H1 (cell line): ENCODE measurements at regions not wholly inside any gene's neighbourhood (a gene's known extent, or its start where the extent isn't known, plus 50 kb on each side); places are given as distances from the start of the nearest gene placed in this dataset.

Experiments used
- CTCF ChIA-PET: fragments of 300-600 bp; sonication (Branson Sonifier 250); formaldehyde crosslinking; loops from one replicate; lab custom pipeline; 2021; ENCODE audit not compliant: partially characterized antibody; lab: Charles Lee
- POLR2A ChIA-PET: fragments of 300-600 bp; sonication (Branson Sonifier 250); formaldehyde crosslinking; loops from one replicate; lab custom pipeline; 2021; ENCODE audit warnings: inconsistent platforms; ENCODE audit not compliant: partially characterized antibody; lab: Charles Lee
- DNase-seq, 2 experiments: peaks; one replicate each; pipeline versions ENCODE4 v3.0.0 to v3.0.0-alpha.2; 2010 to 2022; ENCODE audit warnings: low spot score in 2 of 2, low read depth in 1 of 2, mixed read lengths in 1 of 2
- FAIRE-seq: peaks from 2 replicates; lab custom pipeline; 2011; peaks lifted over from hg19 to GRCh38; lab: Jason Lieb, UNC
- H2AFZ ChIP-seq: 2 replicates; pipeline ENCODE4 v1.8.1; 2012; ENCODE audit warnings: low read length, inconsistent platforms
- H2AK5ac ChIP-seq: 2 replicates; pipeline ENCODE4 v1.6.1; 2013; ENCODE audit warnings: low read depth, low read length
- H2BK120ac ChIP-seq: replicated peaks from 2 replicates; pipeline ENCODE3; 2013; ENCODE audit warnings: low read depth, low read length, inconsistent platforms
- H2BK12ac ChIP-seq: 2 replicates; pipeline ENCODE4 v1.6.1; 2013; ENCODE audit warnings: low read depth, low read length
- H2BK15ac ChIP-seq: 2 replicates; pipeline ENCODE4 v1.6.1; 2013; ENCODE audit warnings: low read length
- H2BK20ac ChIP-seq: 2 replicates; pipeline ENCODE4 v1.6.1; 2013; ENCODE audit warnings: low read length
- H2BK5ac ChIP-seq: 2 replicates; pipeline ENCODE4 v1.6.1; 2013; ENCODE audit warnings: low read depth, low read length
- H3K14ac ChIP-seq: 2 replicates; pipeline ENCODE4 v1.6.1; 2013; ENCODE audit warnings: inconsistent platforms; ENCODE audit not compliant: insufficient read length
- H3K18ac ChIP-seq: 2 replicates; pipeline ENCODE4 v1.6.1; 2013; ENCODE audit warnings: low read length; ENCODE audit errors: extremely low read depth
- H3K23ac ChIP-seq: 2 replicates; pipeline ENCODE4 v1.6.1; 2013; ENCODE audit warnings: inconsistent platforms; ENCODE audit not compliant: insufficient read length
- H3K23me2 ChIP-seq: 2 replicates; pipeline ENCODE4 v1.6.1; 2013; ENCODE audit warnings: low read depth, low read length
- H3K27ac ChIP-seq: 2 replicates; pipeline ENCODE4 v1.6.1; 2011; ENCODE audit warnings: low read depth, low read length, inconsistent platforms
- H3K27me3 ChIP-seq, 4 experiments: replicated peaks in 1 of 4; 1 replicate in 1 of 4; 2 replicates in 3 of 4; pipeline versions ENCODE4 v1.6.1 to v1.8.1; 2011 to 2013; ENCODE audit warnings: low read length in 3 of 4, mild to moderate bottlenecking in 3 of 4, inconsistent platforms in 2 of 4, mixed read lengths in 2 of 4, moderate library complexity in 1 of 4; ENCODE audit not compliant: control insufficient read depth in 3 of 4, insufficient read depth in 3 of 4; ENCODE audit errors: extremely low read depth in 1 of 4
- H3K36me3 ChIP-seq, 4 experiments: 2 replicates each; pipeline versions ENCODE4 v1.6.1 to v1.8.1; 2011 to 2013; ENCODE audit warnings: mild to moderate bottlenecking in 4 of 4, low read length in 3 of 4, moderate library complexity in 2 of 4, control low read depth in 1 of 4, inconsistent platforms in 1 of 4; ENCODE audit not compliant: insufficient read depth in 4 of 4, control insufficient read depth in 2 of 4
- H3K4ac ChIP-seq: replicated peaks from 2 replicates; pipeline ENCODE3; 2013; ENCODE audit warnings: low read length, low read depth, mixed read lengths, inconsistent platforms; ENCODE audit not compliant: insufficient read length
- H3K4me1 ChIP-seq, 4 experiments: replicated peaks in 1 of 4; 1 replicate in 1 of 4; 2 replicates in 3 of 4; pipeline versions ENCODE4 v1.6.1 to v1.8.1; 2011 to 2013; ENCODE audit warnings: low read length in 3 of 4, inconsistent platforms in 2 of 4, mixed read lengths in 1 of 4; ENCODE audit not compliant: insufficient read depth in 4 of 4, control insufficient read depth in 3 of 4
- H3K4me2 ChIP-seq, 2 experiments: 2 replicates each; pipeline versions ENCODE4 v1.6.1 to v1.8.1; 2011 to 2013; ENCODE audit warnings: low read depth in 2 of 2, low read length in 2 of 2, control low read depth in 1 of 2, inconsistent platforms in 1 of 2, mild to moderate bottlenecking in 1 of 2; ENCODE audit not compliant: insufficient read depth in 1 of 2
- H3K4me3 ChIP-seq, 4 experiments: fragments of 200-600, 300-600 bp in 1 of 4; sonication (generic), shearing (Covaris generic), sonication (Bioruptor Twin) in 1 of 4; 2 replicates each; pipeline versions ENCODE4 v1.5.1 to v1.8.1; 2011 to 2016; ENCODE audit warnings: low read length in 4 of 4, low read depth in 3 of 4, control low read depth in 2 of 4, inconsistent platforms in 2 of 4, mild to moderate bottlenecking in 2 of 4, mixed read lengths in 1 of 4, moderate library complexity in 1 of 4; ENCODE audit not compliant: insufficient read depth in 2 of 4; ENCODE audit errors: extremely low read depth in 1 of 4
- H3K56ac ChIP-seq: replicated peaks from 2 replicates; pipeline ENCODE3; 2013; ENCODE audit warnings: low read depth, mild to moderate bottlenecking, mixed read lengths, low read length, inconsistent platforms; ENCODE audit not compliant: insufficient read length
- H3K79me1 ChIP-seq: 2 replicates; pipeline ENCODE4 v1.6.1; 2013; ENCODE audit warnings: low read depth, low read length, control low read depth
- H3K79me2 ChIP-seq, 2 experiments: 2 replicates each; pipeline versions ENCODE4 v1.6.1 to v1.8.1; 2012 to 2013; ENCODE audit warnings: low read length in 2 of 2, mild to moderate bottlenecking in 2 of 2, inconsistent platforms in 1 of 2; ENCODE audit not compliant: insufficient read depth in 2 of 2, control insufficient read depth in 1 of 2
- H3K9ac ChIP-seq, 4 experiments: replicated peaks in 1 of 4; 1 replicate in 1 of 4; 2 replicates in 3 of 4; pipeline versions ENCODE4 v1.6.1 to v1.8.1; 2011 to 2013; ENCODE audit warnings: low read depth in 3 of 4, low read length in 3 of 4, control low read depth in 2 of 4, mild to moderate bottlenecking in 2 of 4, moderate library complexity in 2 of 4, inconsistent platforms in 1 of 4; ENCODE audit errors: extremely low read depth in 1 of 4
- H3K9me3 ChIP-seq, 2 experiments: 2 replicates each; pipeline versions ENCODE4 v1.6.1 to v1.8.1; 2012 to 2013; ENCODE audit warnings: mild to moderate bottlenecking in 2 of 2, moderate library complexity in 2 of 2, control low read depth in 1 of 2, inconsistent platforms in 1 of 2, low read depth in 1 of 2, low read length in 1 of 2, mixed read lengths in 1 of 2; ENCODE audit not compliant: insufficient read depth in 2 of 2
- H4K20me1 ChIP-seq, 2 experiments: replicated peaks in 1 of 2; 2 replicates each; pipeline versions ENCODE3 to v1.8.1; 2011 to 2013; ENCODE audit warnings: inconsistent platforms in 2 of 2, low read length in 2 of 2, mild to moderate bottlenecking in 1 of 2; ENCODE audit not compliant: insufficient read depth in 2 of 2, control insufficient read depth in 1 of 2
- H4K5ac ChIP-seq: 2 replicates; pipeline ENCODE4 v1.6.1; 2013; ENCODE audit warnings: low read length, low read depth, mixed read lengths, inconsistent platforms; ENCODE audit not compliant: insufficient read length
- H4K8ac ChIP-seq: 2 replicates; pipeline ENCODE4 v1.8.0; 2013; ENCODE audit warnings: mild to moderate bottlenecking, moderate library complexity, low read length, inconsistent platforms; ENCODE audit not compliant: insufficient read depth; ENCODE audit errors: extremely low read depth
- H4K91ac ChIP-seq: replicated peaks from 2 replicates; pipeline ENCODE3; 2013; ENCODE audit warnings: low read length, mixed read lengths, inconsistent platforms; ENCODE audit not compliant: insufficient read length
- ATF3 ChIP-seq: IDR thresholded peaks from 2 replicates; pipeline ENCODE4 v1.6.1; 2011; ENCODE audit warnings: low read depth, mild to moderate bottlenecking, low read length; ENCODE audit not compliant: insufficient read depth
- CBX5 ChIP-seq: fragments of 300-800, 300-1000 bp; sonication (generic); IDR thresholded peaks from 2 replicates; pipeline ENCODE4 v1.7.1; 2016; ENCODE audit warnings: antibody characterized with exemption, low read length, low read depth
- CTCF ChIP-seq, 3 experiments: IDR thresholded peaks; 1 replicate in 2 of 3; 2 replicates in 1 of 3; pipeline versions ENCODE4 v1.5.1 to v1.6.1; 2011; ENCODE audit warnings: low read length in 3 of 3, mild to moderate bottlenecking in 3 of 3, inconsistent platforms in 2 of 3, low read depth in 1 of 3, moderate library complexity in 1 of 3; ENCODE audit not compliant: insufficient read depth in 1 of 3; ENCODE audit errors: control extremely low read depth in 1 of 3
- KDM1A ChIP-seq: fragments of 200-600, 300-600 bp; sonication (generic); IDR thresholded peaks from 2 replicates; pipeline ENCODE4 v1.7.1; 2016; ENCODE audit warnings: mild to moderate bottlenecking, low read length, borderline replicate concordance
- NANOG ChIP-seq: IDR thresholded peaks from 2 replicates; pipeline ENCODE4 v1.6.1; 2011; ENCODE audit warnings: low read length, low read depth, mild to moderate bottlenecking, inconsistent platforms; ENCODE audit not compliant: insufficient read depth, poor library complexity, severe bottlenecking
- POLR2A ChIP-seq, 2 experiments: IDR thresholded peaks; 1 replicate in 1 of 2; 2 replicates in 1 of 2; pipeline ENCODE4 v1.6.1; 2011; ENCODE audit warnings: low read depth in 2 of 2, low read length in 2 of 2, mild to moderate bottlenecking in 2 of 2; ENCODE audit errors: control extremely low read depth in 1 of 2
- RXRA ChIP-seq: IDR thresholded peaks from 2 replicates; pipeline ENCODE4 v1.6.1; 2011; ENCODE audit warnings: low read depth, mild to moderate bottlenecking, low read length, moderate library complexity; ENCODE audit not compliant: insufficient read depth
- SAP30 ChIP-seq: fragments of 300-600 bp; sonication (generic); IDR thresholded peaks from 2 replicates; pipeline ENCODE4 v1.7.1; 2012; ENCODE audit warnings: low read length, moderate library complexity, mild to moderate bottlenecking, inconsistent platforms; ENCODE audit not compliant: insufficient read depth, insufficient replicate concordance
- TBP ChIP-seq: IDR thresholded peaks from 2 replicates; pipeline ENCODE4 v1.6.1; 2011; ENCODE audit warnings: low read depth, low read length, improper control_type of control experiment
- ZNF274 ChIP-seq: IDR thresholded peaks from 2 replicates; pipeline ENCODE4 v1.7.0; 2012; ENCODE audit warnings: low read length, borderline replicate concordance; ENCODE audit errors: extremely low read depth
- WGBS, 2 experiments: shearing (Covaris generic) in 1 of 2; methylation state at CpG; one replicate each; pipeline versions ENCODE4 v1.1.6 to v1.1.7; 2013 to 2015; ENCODE audit warnings: low lambda C conversion rate in 2 of 2, mixed read lengths in 2 of 2, inconsistent platforms in 1 of 2, low coverage in 1 of 2, missing lambda C conversion rate in 1 of 2; ENCODE audit not compliant: insufficient replicate concordance in 2 of 2, insufficient coverage in 1 of 2, insufficient read length in 1 of 2; ENCODE audit errors: extremely low coverage in 1 of 2, missing lambda C conversion rate in 1 of 2; 5-methylcytosine and 5-hydroxymethylcytosine counted together

GRCh38 chr21:38888991-38889561, 83.3 kb downstream of the ETS2 start:
- H2AFZ ChIP-seq = no peak overlapping the region
- 71% methylated on average over 2 of the region's 2 CpGs; no CpG with 5 or more reads in 1 of the 2 experiments for WGBS, 2 experiments
- ChIA-PET POLR2A (no interaction called here), CTCF (interaction anchor here (1.0 kb wide), 1 partner anchor 10 kb away, joined by 3 read pairs; no protein-coding TSS in a partner anchor)
- no peak overlapping the region for H3K9ac ChIP-seq
- no peaks in the 10 kb centered on the region for H3K79me2 ChIP-seq
- no peak overlapping the region for H2BK5ac ChIP-seq
- DNase-seq (no peak), FAIRE-seq (no peak)
- no peaks in the 10 kb centered on the region for H3K4me1 ChIP-seq
- H3K56ac ChIP-seq = no peak overlapping the region
- no peak overlapping the region for H3K4me2 ChIP-seq
- no peak overlapping the region for H3K14ac ChIP-seq
- H4K8ac ChIP-seq = no peak overlapping the region
- TF ChIP-seq RXRA (no peak), ZNF274 (no peak), TBP (no peak), KDM1A (no peak), CTCF (IDR thresholded peaks at IDR 0.05; ENCODE audit: control extremely low read depth in 1 of 3, insufficient read depth in 1 of 3, low read depth in 1 of 3, low read length in 3 of 3) (no peak), NANOG (no peak), ATF3 (no peak), CBX5 (no peak), SAP30 (no peak), POLR2A (IDR thresholded peaks at IDR 0.05; ENCODE audit: control extremely low read depth in 1 of 2, low read depth in 2 of 2, low read length in 2 of 2) (no peak)
- no peaks in the 10 kb centered on the region for H3K36me3 ChIP-seq
- H3K18ac ChIP-seq = no peak overlapping the region
- H3K23me2 ChIP-seq = no peaks in the 10 kb centered on the region
- H3K4me3 ChIP-seq = no peak overlapping the region
- no peak overlapping the region for H2BK15ac ChIP-seq
- H3K79me1 ChIP-seq = no peaks in the 10 kb centered on the region
- H2BK12ac ChIP-seq = no peak overlapping the region
- H4K5ac ChIP-seq = no peak overlapping the region
- no peak overlapping the region for H3K27ac ChIP-seq
- H2BK20ac ChIP-seq = no peak overlapping the region
- peaks cover 11% of the 10 kb centered on the region in 2 experiments for H3K9me3 ChIP-seq
- H3K23ac ChIP-seq = no peak overlapping the region
- H2BK120ac ChIP-seq = no peak overlapping the region
- no peaks in the 10 kb centered on the region for H4K20me1 ChIP-seq
- no peak overlapping the region for H2AK5ac ChIP-seq
- no peak overlapping the region for H3K4ac ChIP-seq
- H4K91ac ChIP-seq = no peak overlapping the region
- H3K27me3 ChIP-seq = no peaks in the 10 kb centered on the region
